GM18907 (cell line): ENCODE measurements at regions not wholly inside any gene's neighbourhood (a gene's known extent, or its start where the extent isn't known, plus 50 kb on each side); places are given as distances from the start of the nearest gene placed in this dataset.

Source experiments
- ATAC-seq: cut with Tn5 transposase; IDR thresholded peaks from one replicate; pipeline ENCODE4 v1.9.1; 2021; ENCODE audit warnings: mild to moderate bottlenecking, moderate library complexity; ENCODE audit not compliant: unreplicated experiment

- ATAC-seq: no peak
Measured at GRCh38 chr2:150791567-150791966, 304.1 kb upstream of the RND3 start.

- no peak for ATAC-seq
Measured at GRCh38 chr2:150789376-150789905, 302.0 kb upstream of the RND3 start.

GRCh38 chr2:150788426-150789140, 301.1 kb upstream of the RND3 start:
- no peak for ATAC-seq

- no peak for ATAC-seq
Measured at GRCh38 chr2:150787353-150788093, 300.1 kb upstream of the RND3 start.

- ATAC-seq: no peak
Measured at GRCh38 chr2:150784389-150784788, 296.9 kb upstream of the RND3 start.

GRCh38 chr2:150783896-150784295, 296.4 kb upstream of the RND3 start:
- ATAC-seq: no peak

GRCh38 chr2:150783015-150783414, 295.5 kb upstream of the RND3 start:
- ATAC-seq: no peak

- no peak for ATAC-seq
Measured at GRCh38 chr2:150782613-150783012, 295.1 kb upstream of the RND3 start.

- ATAC-seq: no peak
Measured at GRCh38 chr2:150781142-150781541, 293.7 kb upstream of the RND3 start.

- no peak for ATAC-seq
Measured at GRCh38 chr2:150778828-150779227, 291.4 kb upstream of the RND3 start.

- ATAC-seq: no peak
Measured at GRCh38 chr2:150769421-150769820, 282.0 kb upstream of the RND3 start.

GRCh38 chr2:150767991-150768746, 280.7 kb upstream of the RND3 start:
- ATAC-seq: no peak

GRCh38 chr2:150762571-150762970, 275.1 kb upstream of the RND3 start:
- no peak for ATAC-seq

GRCh38 chr2:150759531-150759930, 272.1 kb upstream of the RND3 start:
- no peak for ATAC-seq

GRCh38 chr2:150759106-150759505, 271.6 kb upstream of the RND3 start:
- no peak for ATAC-seq

- ATAC-seq: no peak
Measured at GRCh38 chr2:150752229-150752628, 264.8 kb upstream of the RND3 start.

- ATAC-seq: no peak
Measured at GRCh38 chr2:150750720-150751119, 263.3 kb upstream of the RND3 start.

GRCh38 chr2:150742094-150742493, 254.6 kb upstream of the RND3 start:
- ATAC-seq: no peak

- ATAC-seq: no peak
Measured at GRCh38 chr2:150735894-150736498, 248.5 kb upstream of the RND3 start.

GRCh38 chr2:150733051-150733618, 245.7 kb upstream of the RND3 start:
- no peak for ATAC-seq

- ATAC-seq: peak; percentile 35
Measured at GRCh38 chr2:150732491-150732890, 245.0 kb upstream of the RND3 start.
